Naive thymus-derived CD8-positive, alpha-beta T cell (primary cell): ENCODE measurements at regions not wholly inside any gene's neighbourhood (a gene's known extent, or its start where the extent isn't known, plus 50 kb on each side); places are given as distances from the start of the nearest gene placed in this dataset.
"Not testable (repeated sequence)": the region's sequence is repeated elsewhere in the genome, so short reads cannot be mapped to it uniquely, and the experiment has no call there.

Experiments used
- ATAC-seq, 2 donors: fragments of 150-1000 bp; cut with Tn5 transposase in 1 of 2; sonication (Bioruptor Pico), chemical (Tn5 transposase) in 1 of 2; 1 replicate in 1 of 2; 2 replicates in 1 of 2; pipeline ENCODE4 v1.10.0; 2021; ENCODE audit warnings: mild to moderate bottlenecking in 2 of 2, moderate library complexity in 2 of 2
- POLR2A ChIA-PET: fragments of 350-600 bp; sonication (Branson Sonifier 250); formaldehyde crosslinking; loops from one replicate; lab custom pipeline; 2021; ENCODE audit warnings: antibody characterized with exemption; lab: Charles Lee
- DNase-seq, 10 donors: peaks; one replicate each; pipeline versions ENCODE4 v3.0.0 to v3.0.0-alpha.2; 2020 to 2022
- H3K27ac Mint-ChIP-seq, 10 donors: one replicate each; pipeline ENCODE4 v1.8.0; 2020 to 2022; ENCODE audit warnings: mild to moderate bottlenecking in 10 of 10, mixed read lengths in 10 of 10, moderate library complexity in 4 of 10, inconsistent platforms in 1 of 10
- H3K27me3 Mint-ChIP-seq, 5 donors: one replicate each; pipeline ENCODE4 v1.8.0; 2021 to 2022; ENCODE audit warnings: mixed read lengths in 5 of 5
- H3K36me3 Mint-ChIP-seq, 3 donors: one replicate each; pipeline ENCODE4 v1.8.0; 2020 to 2022; ENCODE audit warnings: mixed read lengths in 3 of 3, mild to moderate bottlenecking in 2 of 3, inconsistent platforms in 1 of 3
- H3K4me1 Mint-ChIP-seq, 4 donors: one replicate each; pipeline ENCODE4 v1.8.0; 2021 to 2022; ENCODE audit warnings: mixed read lengths in 4 of 4
- H3K4me3 Mint-ChIP-seq, 10 donors: one replicate each; pipeline ENCODE4 v1.8.0; 2020 to 2022; ENCODE audit warnings: mild to moderate bottlenecking in 10 of 10, mixed read lengths in 10 of 10, moderate library complexity in 6 of 10, inconsistent platforms in 1 of 10
- H3K9me3 Mint-ChIP-seq, 9 donors: one replicate each; pipeline ENCODE4 v1.8.0; 2020 to 2022; ENCODE audit warnings: mixed read lengths in 9 of 9, mild to moderate bottlenecking in 3 of 9, inconsistent platforms in 1 of 9, moderate library complexity in 1 of 9

GRCh38 chr10:47673128-47673527 lies 90.3 kb downstream of the SYT15B start:
- DNase-seq, ATAC-seq, H3K36me3 Mint-ChIP-seq, H3K4me3 Mint-ChIP-seq, H3K9me3 Mint-ChIP-seq, H3K4me1 Mint-ChIP-seq, POLR2A ChIA-PET, H3K27ac Mint-ChIP-seq: not testable (repeated sequence)
- peaks cover 0 to 14% (median 5%) of the 10 kb centered on the region in 5 donors for H3K27me3 Mint-ChIP-seq

- H3K4me3 Mint-ChIP-seq, H3K9me3 Mint-ChIP-seq, H3K27me3 Mint-ChIP-seq, H3K27ac Mint-ChIP-seq, ATAC-seq, POLR2A ChIA-PET, DNase-seq, H3K4me1 Mint-ChIP-seq, H3K36me3 Mint-ChIP-seq: not testable (repeated sequence)
Observed at GRCh38 chr10:47670857-47671256, 92.5 kb downstream of the SYT15B start.

- H3K9me3 Mint-ChIP-seq, POLR2A ChIA-PET, ATAC-seq, H3K27me3 Mint-ChIP-seq, H3K27ac Mint-ChIP-seq, H3K4me1 Mint-ChIP-seq, DNase-seq, H3K36me3 Mint-ChIP-seq, H3K4me3 Mint-ChIP-seq: not testable (repeated sequence)
Observed at GRCh38 chr10:47661955-47662577, 101.3 kb downstream of the SYT15B start.

- H3K27me3 Mint-ChIP-seq, DNase-seq, POLR2A ChIA-PET, H3K4me1 Mint-ChIP-seq, H3K9me3 Mint-ChIP-seq, H3K4me3 Mint-ChIP-seq, ATAC-seq, H3K27ac Mint-ChIP-seq, H3K36me3 Mint-ChIP-seq: not testable (repeated sequence)
Observed at GRCh38 chr10:47656732-47657131, 106.7 kb downstream of the SYT15B start.

GRCh38 chr10:47654161-47654560 lies 109.2 kb downstream of the SYT15B start:
- POLR2A ChIA-PET, ATAC-seq, H3K27ac Mint-ChIP-seq, H3K9me3 Mint-ChIP-seq, DNase-seq, H3K36me3 Mint-ChIP-seq, H3K27me3 Mint-ChIP-seq, H3K4me3 Mint-ChIP-seq, H3K4me1 Mint-ChIP-seq: not testable (repeated sequence)

GRCh38 chr10:47648594-47648993 lies 114.8 kb downstream of the SYT15B start:
- H3K27me3 Mint-ChIP-seq, H3K27ac Mint-ChIP-seq, POLR2A ChIA-PET, ATAC-seq, H3K36me3 Mint-ChIP-seq, DNase-seq, H3K4me3 Mint-ChIP-seq, H3K9me3 Mint-ChIP-seq, H3K4me1 Mint-ChIP-seq: not testable (repeated sequence)

DNA sequence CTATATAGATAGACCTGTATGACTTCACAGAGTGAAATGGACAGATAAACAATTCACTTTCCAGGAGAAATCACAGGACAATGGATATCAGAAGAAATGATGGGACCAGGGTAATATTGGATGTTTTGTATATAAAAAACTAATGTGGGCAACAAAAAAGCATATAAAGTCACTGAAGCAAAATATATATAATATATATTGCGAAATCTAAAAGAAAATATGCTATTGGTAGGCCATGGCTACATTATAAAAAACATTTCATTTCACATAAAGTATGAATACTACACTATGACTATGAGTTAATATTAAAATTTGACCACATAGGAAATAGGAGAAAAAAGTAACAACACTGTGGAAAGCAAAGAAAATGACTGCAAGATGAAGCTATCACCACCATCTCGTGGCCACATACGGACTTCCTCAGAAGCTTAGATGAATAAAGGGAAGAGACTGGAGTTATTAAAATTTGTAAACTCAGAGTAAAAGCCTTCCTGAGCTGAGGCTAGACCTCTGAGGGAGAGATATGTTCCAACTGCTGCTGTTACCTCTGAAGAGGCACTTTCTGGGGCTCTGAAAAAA lies 115.8 kb downstream of the SYT15B start:
- H3K4me3 Mint-ChIP-seq, H3K9me3 Mint-ChIP-seq, ATAC-seq, DNase-seq, H3K4me1 Mint-ChIP-seq, H3K27me3 Mint-ChIP-seq, H3K36me3 Mint-ChIP-seq, H3K27ac Mint-ChIP-seq, POLR2A ChIA-PET: not testable (repeated sequence)

DNA sequence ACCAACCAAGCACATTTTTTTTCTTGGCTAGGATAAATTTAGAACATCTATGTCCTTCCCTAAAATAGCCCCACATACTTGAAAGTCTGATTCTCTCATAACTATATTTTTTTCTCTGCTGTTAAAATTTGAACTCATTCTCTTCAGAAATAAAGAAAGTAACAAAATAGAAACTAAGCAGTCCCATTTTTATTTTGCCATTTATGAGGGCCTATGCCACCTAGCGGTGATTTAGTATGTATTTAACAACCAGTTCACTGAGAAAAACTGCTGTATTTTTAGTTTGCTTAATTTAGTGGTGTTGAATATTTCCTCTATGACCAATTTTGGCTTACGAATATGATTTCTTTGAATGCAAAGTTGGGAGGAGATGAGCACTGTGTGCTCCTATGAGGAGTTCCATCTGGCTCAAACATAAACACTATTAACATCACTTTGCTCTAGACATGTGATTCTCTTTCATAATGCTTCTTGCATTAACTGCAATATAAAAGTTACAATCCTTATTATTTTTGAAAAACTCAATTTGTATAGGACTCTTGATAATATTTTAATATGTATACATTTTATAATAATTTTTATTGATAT lies 116.6 kb downstream of the SYT15B start:
- H3K27ac Mint-ChIP-seq, H3K9me3 Mint-ChIP-seq, H3K27me3 Mint-ChIP-seq, H3K36me3 Mint-ChIP-seq, H3K4me1 Mint-ChIP-seq, H3K4me3 Mint-ChIP-seq, POLR2A ChIA-PET: not testable (repeated sequence)
- DNase-seq (peak in 6 of 10 donors; percentile 11 to 64 (median 40)), ATAC-seq (peak; percentile 38 to 60)

DNA sequence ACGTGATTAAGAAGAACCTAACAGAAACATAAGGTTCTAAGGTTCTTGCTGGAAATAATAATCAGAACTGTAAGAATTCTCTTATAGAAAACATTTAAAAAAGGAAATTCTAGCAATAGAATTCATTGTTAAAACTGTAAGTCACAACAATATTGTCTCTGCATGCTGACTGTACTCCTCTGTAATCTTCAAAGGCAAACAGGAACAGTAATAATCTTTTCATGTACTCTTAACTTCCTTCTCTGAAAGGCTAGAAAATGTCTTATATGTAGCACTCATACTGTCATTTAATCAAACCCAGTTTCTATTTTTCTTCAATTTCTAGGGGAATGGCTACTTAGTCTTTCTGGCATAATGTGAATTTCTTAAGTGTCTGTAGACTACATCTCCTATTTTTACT lies 103.5 kb upstream of the AGAP9 start:
- DNase-seq, H3K9me3 Mint-ChIP-seq, H3K27me3 Mint-ChIP-seq, H3K4me3 Mint-ChIP-seq, H3K4me1 Mint-ChIP-seq, H3K27ac Mint-ChIP-seq, H3K36me3 Mint-ChIP-seq, ATAC-seq, POLR2A ChIA-PET: not testable (repeated sequence)

DNA sequence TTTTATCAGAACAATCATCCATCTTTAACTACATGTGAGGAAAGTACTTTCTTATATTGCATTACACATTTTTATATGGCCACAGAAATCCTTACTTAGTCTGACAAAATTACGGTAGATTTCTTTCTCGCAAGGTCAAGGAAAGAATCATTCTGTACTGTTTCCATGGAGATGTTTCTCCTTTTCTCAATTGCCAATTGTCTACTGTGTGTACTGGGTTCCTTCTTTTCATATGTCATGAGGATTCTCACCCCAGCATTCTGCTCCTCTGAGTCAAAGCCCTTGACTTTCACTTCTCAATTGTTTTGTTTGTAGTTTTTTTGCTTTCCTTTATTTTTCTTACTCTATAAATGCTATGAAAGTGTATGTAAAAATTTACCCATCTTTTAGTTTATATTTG lies 99.3 kb upstream of the AGAP9 start:
- DNase-seq, H3K27ac Mint-ChIP-seq, H3K27me3 Mint-ChIP-seq, ATAC-seq, H3K36me3 Mint-ChIP-seq, H3K4me1 Mint-ChIP-seq, H3K4me3 Mint-ChIP-seq, H3K9me3 Mint-ChIP-seq, POLR2A ChIA-PET: not testable (repeated sequence)

DNA sequence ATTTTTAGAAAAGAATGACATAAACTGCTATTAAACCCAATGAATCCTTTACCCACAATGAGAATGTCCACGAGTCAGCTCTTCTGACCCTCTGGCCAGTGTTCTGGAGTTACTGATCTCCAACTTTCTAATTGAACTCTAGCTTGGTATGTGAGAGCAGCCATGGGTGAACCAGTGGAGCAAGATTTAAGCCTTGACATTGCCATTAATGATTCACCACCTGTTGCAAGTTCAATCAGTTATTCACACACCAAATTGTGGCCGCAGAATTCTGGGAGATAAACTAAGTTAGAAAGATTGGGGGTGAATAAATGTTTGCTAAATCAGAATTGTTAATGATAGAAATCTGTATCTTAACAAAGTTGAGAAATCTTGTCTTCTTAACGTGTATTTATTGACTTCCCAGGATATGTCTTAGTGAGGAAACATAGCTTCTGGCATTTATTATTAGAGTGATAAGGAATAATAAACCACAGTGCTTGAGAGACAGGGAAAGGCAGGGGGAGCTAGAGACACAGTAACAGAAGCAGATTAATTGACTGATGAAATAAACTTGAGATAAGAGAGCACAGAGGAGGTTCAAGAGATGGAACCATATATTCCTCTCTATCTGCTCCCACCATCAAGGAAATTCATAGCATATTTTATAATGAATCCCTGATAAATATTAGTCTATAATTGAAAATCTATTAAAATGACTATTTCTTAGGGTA lies 96.0 kb upstream of the AGAP9 start:
- ATAC-seq, POLR2A ChIA-PET, H3K4me1 Mint-ChIP-seq, H3K36me3 Mint-ChIP-seq, H3K4me3 Mint-ChIP-seq, H3K9me3 Mint-ChIP-seq, H3K27me3 Mint-ChIP-seq, H3K27ac Mint-ChIP-seq: not testable (repeated sequence)
- peak in 1 of 10 donors; percentile 51 for DNase-seq

- POLR2A ChIA-PET, H3K4me3 Mint-ChIP-seq, H3K27me3 Mint-ChIP-seq, ATAC-seq, H3K9me3 Mint-ChIP-seq, H3K27ac Mint-ChIP-seq, H3K4me1 Mint-ChIP-seq, H3K36me3 Mint-ChIP-seq, DNase-seq: not testable (repeated sequence)
Observed at GRCh38 chr10:47609311-47609710, 85.9 kb upstream of the AGAP9 start.
